Activated CD4-positive, alpha-beta T cell treated with anti-CD3 and anti-CD28 coated beads for 36 hours (primary cell): ENCODE measurements at regions not wholly inside any gene's neighbourhood (a gene's known extent, or its start where the extent isn't known, plus 50 kb on each side); places are given as distances from the start of the nearest gene placed in this dataset.

ENCODE experiments used
- ATAC-seq: fragments of 200-7000 bp; cut with Tn5 transposase; one replicate; pipeline ENCODE4 v1.10.0; 2021; ENCODE audit warnings: mild to moderate bottlenecking, moderate library complexity
- CTCF ChIA-PET: fragments of 350-600 bp; sonication (Branson Sonifier 250); formaldehyde crosslinking; loops from one replicate; lab custom pipeline; 2021; ENCODE audit warnings: antibody characterized with exemption; lab: Charles Lee
- POLR2A ChIA-PET: fragments of 350-600 bp; sonication (Branson Sonifier 250); formaldehyde crosslinking; loops from one replicate; lab custom pipeline; 2021; ENCODE audit warnings: antibody characterized with exemption, inconsistent platforms; lab: Charles Lee
- DNase-seq: peaks from one replicate; pipeline ENCODE4 v3.0.0-alpha.2; 2020
- H3K27ac Mint-ChIP-seq: one replicate; pipeline ENCODE4 v1.8.0; 2021; ENCODE audit warnings: mixed read lengths
- H3K27me3 Mint-ChIP-seq: one replicate; pipeline ENCODE4 v1.8.0; 2021; ENCODE audit warnings: mixed read lengths
- H3K36me3 Mint-ChIP-seq: one replicate; pipeline ENCODE4 v1.8.0; 2021; ENCODE audit warnings: low read depth, mixed read lengths
- H3K4me1 Mint-ChIP-seq: one replicate; pipeline ENCODE4 v1.8.0; 2021; ENCODE audit warnings: mixed read lengths
- H3K4me3 Mint-ChIP-seq: one replicate; pipeline ENCODE4 v1.8.0; 2021; ENCODE audit warnings: mild to moderate bottlenecking, moderate library complexity, mixed read lengths
- H3K9me3 Mint-ChIP-seq: one replicate; pipeline ENCODE4 v1.8.0; 2021; ENCODE audit warnings: low read depth, mixed read lengths
- intact Hi-C, 2 experiments: fragments of 100-400 bp; cut with DNase I in 1 of 2; cut with micrococcal nuclease in 1 of 2; formaldehyde crosslinking; loops; one replicate each; pipeline versions ENCODE4 v1.14.2 to v1.15.1; 2022 to 2024; cut with DNase I, micrococcal nuclease

- ChIA-PET POLR2A (no interaction called here), CTCF (interaction anchor here (1.1 kb wide), 1 partner anchor 29 kb away, joined by 4 read pairs; no protein-coding TSS in a partner anchor)
- no peak overlapping the region for H3K4me3 Mint-ChIP-seq
- no peaks in the 10 kb centered on the region for H3K4me1 Mint-ChIP-seq
- no peaks in the 10 kb centered on the region for H3K36me3 Mint-ChIP-seq
- H3K9me3 Mint-ChIP-seq, result no peaks in the 10 kb centered on the region
- DNase-seq, result no peak
- intact Hi-C loops, result no loop called here
- no peaks in the 10 kb centered on the region for H3K27me3 Mint-ChIP-seq
- ATAC-seq, result no peak
- H3K27ac Mint-ChIP-seq, result no peak overlapping the region
Measured at GRCh38 chr5:67317603-67318002, 121.0 kb upstream of the CD180 start.

DNA sequence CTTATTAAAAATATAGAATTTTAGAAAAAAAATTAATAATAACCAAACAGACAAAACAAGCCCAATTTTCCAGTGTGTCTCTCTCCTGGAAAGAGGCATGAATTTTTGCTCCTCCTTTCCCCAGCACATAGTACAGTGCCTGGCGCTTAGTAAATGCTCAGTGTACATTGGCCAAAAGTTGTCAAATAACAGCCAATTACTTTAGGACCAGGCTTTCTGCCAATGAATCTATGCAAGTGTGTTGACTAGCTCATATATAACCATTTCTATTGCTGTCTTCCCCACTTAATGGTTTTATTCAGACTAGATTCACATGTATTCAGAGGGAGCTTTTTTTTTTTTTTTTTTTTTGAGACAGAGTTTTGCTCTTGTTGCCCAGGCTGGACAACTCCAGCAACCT lies 120.1 kb upstream of the CD180 start:
- H3K27ac Mint-ChIP-seq, result no peak overlapping the region
- H3K4me3 Mint-ChIP-seq, result no peak overlapping the region
- CTCF ChIA-PET, result no interaction called here
- ATAC-seq (no peak), DNase-seq (no peak)
- POLR2A ChIA-PET, result no interaction called here
- no peaks in the 10 kb centered on the region for H3K4me1 Mint-ChIP-seq
- no peaks in the 10 kb centered on the region for H3K36me3 Mint-ChIP-seq
- H3K9me3 Mint-ChIP-seq, result no peaks in the 10 kb centered on the region
- intact Hi-C loops, result no loop called here
- H3K27me3 Mint-ChIP-seq, result no peaks in the 10 kb centered on the region

DNA sequence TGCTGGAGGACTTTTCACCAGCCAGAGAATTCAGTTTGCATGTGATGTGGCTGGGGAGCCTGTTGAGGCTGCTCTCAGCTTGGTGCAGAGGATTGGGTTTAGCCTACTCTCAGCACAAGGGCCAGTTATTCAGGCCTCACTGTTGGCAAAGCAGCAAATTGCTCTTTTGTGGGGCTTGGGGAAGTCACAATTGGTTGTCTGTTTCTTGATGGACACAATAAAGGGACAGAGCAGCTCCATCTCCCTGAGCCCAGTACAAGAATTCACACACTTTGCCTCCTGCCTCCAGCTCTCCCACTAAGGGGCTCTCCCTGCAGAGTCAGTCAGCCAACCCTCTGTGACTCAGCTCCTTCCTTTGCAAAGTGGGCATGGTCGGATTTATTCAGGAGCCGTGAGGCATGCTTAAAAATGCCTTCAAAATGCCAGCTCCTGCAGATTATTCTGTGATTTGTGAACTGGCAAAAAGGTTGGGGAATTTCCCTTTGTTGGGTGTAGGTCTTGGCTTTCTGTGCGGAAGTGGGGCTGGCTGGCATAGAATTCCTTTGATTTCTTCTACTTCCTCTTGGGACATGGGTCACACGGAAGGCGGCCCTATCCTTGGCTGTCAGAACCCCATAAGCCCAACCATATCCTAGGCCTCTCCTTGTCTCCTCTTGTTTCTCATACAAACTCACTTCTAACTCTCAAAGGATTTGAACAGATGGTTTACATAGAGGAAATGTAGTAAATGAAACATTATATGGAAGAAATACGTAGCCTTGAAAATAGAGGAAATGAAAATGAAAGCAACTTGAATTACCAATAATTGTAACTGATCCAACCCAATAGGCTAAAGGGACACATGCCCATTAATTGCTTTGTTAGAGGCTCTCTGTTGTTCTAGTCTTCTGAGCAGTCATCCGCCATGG lies 118.7 kb upstream of the CD180 start:
- DNase-seq, result no peak
- CTCF ChIA-PET, result interaction anchor here (0.6 kb wide), 1 partner anchor 1431 kb away, joined by 4 read pairs; no protein-coding TSS in a partner anchor
- no peaks in the 10 kb centered on the region for H3K36me3 Mint-ChIP-seq
- no peaks in the 10 kb centered on the region for H3K4me1 Mint-ChIP-seq
- POLR2A ChIA-PET, result no interaction called here
- no peaks in the 10 kb centered on the region for H3K9me3 Mint-ChIP-seq
- intact Hi-C loops, result no loop called here
- H3K27me3 Mint-ChIP-seq, result no peaks in the 10 kb centered on the region
- H3K4me3 Mint-ChIP-seq, result no peak overlapping the region
- no peak overlapping the region for H3K27ac Mint-ChIP-seq
- ATAC-seq, result no peak

- H3K27me3 Mint-ChIP-seq, result no peaks in the 10 kb centered on the region
- no peaks in the 10 kb centered on the region for H3K9me3 Mint-ChIP-seq
- H3K27ac Mint-ChIP-seq, result no peak overlapping the region
- peaks cover 11% of the 10 kb centered on the region for H3K4me1 Mint-ChIP-seq
- ChIA-PET CTCF (no interaction called here), POLR2A (no interaction called here)
- intact Hi-C loops, result no loop called here
- no peak for DNase-seq
- no peak overlapping the region for H3K4me3 Mint-ChIP-seq
- H3K36me3 Mint-ChIP-seq, result no peaks in the 10 kb centered on the region
- no peak for ATAC-seq
Measured at GRCh38 chr5:67311701-67312100, 115.1 kb upstream of the CD180 start.

- intact Hi-C loops, result no loop called here
- no peaks in the 10 kb centered on the region for H3K36me3 Mint-ChIP-seq
- DNase-seq (no peak), ATAC-seq (no peak)
- H3K4me3 Mint-ChIP-seq, result no peak overlapping the region
- H3K27me3 Mint-ChIP-seq, result no peaks in the 10 kb centered on the region
- H3K4me1 Mint-ChIP-seq, result peaks cover 16% of the 10 kb centered on the region
- no peak overlapping the region for H3K27ac Mint-ChIP-seq
- H3K9me3 Mint-ChIP-seq, result no peaks in the 10 kb centered on the region
- ChIA-PET POLR2A (no interaction called here), CTCF (no interaction called here)
Measured at GRCh38 chr5:67311208-67311607, 114.6 kb upstream of the CD180 start.

GRCh38 chr5:67310740-67311139 lies 114.1 kb upstream of the CD180 start:
- Mint-ChIP-seq H3K27me3 (no peaks in the 10 kb centered on the region), H3K4me1 (peaks cover 21% of the 10 kb centered on the region), H3K4me3 (no peak overlapping the region), H3K36me3 (no peaks in the 10 kb centered on the region), H3K9me3 (no peaks in the 10 kb centered on the region), H3K27ac (no peak overlapping the region)
- POLR2A ChIA-PET, result no interaction called here
- ATAC-seq (no peak), DNase-seq (no peak)
- CTCF ChIA-PET, result no interaction called here
- intact Hi-C loops, result no loop called here

DNA sequence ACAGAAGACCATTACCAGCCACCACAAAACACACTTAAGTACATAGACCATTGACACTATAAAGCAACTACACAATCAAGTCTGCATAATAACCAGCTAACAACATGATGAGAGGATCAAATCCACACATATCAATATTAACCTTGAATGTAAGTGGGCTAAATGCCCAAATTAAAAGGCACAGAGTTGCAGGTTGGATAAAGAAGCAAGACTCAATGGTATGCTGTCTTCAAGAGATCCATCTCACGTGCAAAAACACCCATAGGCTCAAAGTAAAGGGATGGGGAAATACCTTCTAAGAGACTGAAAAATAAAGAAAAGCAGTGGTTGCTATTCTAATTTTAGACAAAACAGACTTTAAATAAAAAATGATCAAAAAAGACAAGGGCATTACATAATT lies 113.6 kb upstream of the CD180 start:
- Mint-ChIP-seq H3K4me1 (peaks cover 26% of the 10 kb centered on the region), H3K4me3 (no peak overlapping the region), H3K27ac (no peak overlapping the region), H3K9me3 (no peaks in the 10 kb centered on the region), H3K27me3 (no peaks in the 10 kb centered on the region), H3K36me3 (no peaks in the 10 kb centered on the region)
- ATAC-seq, result no peak
- intact Hi-C loops, result no loop called here
- ChIA-PET CTCF (no interaction called here), POLR2A (no interaction called here)
- no peak for DNase-seq

DNA sequence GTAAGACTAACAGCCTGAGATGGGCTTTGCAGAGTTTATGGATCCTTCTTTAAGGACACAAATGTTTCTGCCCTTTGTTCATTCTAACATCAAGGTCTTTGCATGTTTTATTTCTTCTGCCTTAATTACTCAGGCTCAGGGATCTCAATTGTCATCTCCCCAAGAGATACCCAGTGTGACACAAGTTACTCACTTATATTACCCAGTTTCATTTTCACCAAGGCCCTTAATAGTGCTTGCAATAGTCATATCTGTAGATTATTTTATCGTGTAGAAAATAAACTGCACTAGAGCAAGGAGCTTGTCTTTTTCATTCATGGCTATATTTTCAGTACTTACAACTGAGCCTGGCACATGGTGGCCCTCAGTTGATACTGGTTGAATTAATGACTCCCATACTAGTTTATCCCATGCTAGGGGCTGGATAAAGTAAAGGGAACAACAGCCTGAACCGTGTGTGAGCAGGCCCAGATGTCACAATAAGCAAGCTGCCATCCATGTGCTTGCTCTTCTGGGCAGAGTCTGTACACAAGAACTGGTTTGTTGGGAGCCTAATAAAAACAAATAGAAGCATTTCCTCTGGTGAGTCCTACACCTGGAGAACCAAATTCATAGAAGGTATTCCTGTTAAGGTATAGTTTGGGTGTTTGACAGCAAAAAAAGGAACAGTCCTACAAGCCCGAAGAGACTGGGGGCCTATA lies 112.5 kb upstream of the CD180 start:
- Mint-ChIP-seq H3K9me3 (no peaks in the 10 kb centered on the region), H3K27ac (no peak overlapping the region), H3K4me1 (peaks cover 26% of the 10 kb centered on the region), H3K27me3 (no peaks in the 10 kb centered on the region), H3K36me3 (no peaks in the 10 kb centered on the region), H3K4me3 (no peak overlapping the region)
- ChIA-PET POLR2A (interaction anchor here (0.5 kb wide), 1 partner anchor 274 kb away, joined by 3 read pairs; no protein-coding TSS in a partner anchor), CTCF (no interaction called here)
- ATAC-seq (no peak), DNase-seq (no peak)
- intact Hi-C loops, result no loop called here

DNA sequence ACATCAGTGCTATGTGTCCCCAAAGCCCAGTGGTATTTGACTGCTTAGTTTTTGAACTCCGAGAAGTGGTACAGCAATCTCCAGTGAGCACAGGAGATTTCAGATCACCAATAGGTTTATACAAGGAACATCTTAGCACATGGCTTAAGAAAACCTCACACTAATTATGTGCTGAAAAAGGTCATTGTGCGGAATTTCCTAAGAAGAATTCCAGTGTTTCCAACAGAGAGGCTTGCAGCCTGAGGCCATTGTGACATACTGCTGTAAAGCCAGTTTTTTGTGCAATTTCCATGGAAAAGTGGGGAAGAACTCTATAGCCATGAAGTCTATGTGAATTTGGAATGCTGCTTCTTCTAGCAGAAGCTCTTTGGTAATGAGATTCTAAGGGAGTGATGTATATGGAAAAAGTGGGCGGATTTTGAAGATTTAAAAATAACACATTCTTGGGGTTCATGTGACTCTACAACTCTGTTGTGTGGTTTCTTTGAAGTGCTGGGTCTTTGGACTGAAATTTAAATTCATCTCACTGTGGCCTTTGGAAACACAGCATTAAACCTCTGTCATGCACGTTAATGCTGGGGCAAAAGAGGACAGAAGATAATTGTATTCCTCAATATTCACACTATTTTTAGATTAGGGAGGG lies 110.5 kb upstream of the CD180 start:
- intact Hi-C loops, result no loop called here
- CTCF ChIA-PET, result interaction anchor here (1.5 kb wide), 1 partner anchor 11 kb away, joined by 4 read pairs; no protein-coding TSS in a partner anchor
- Mint-ChIP-seq H3K9me3 (no peaks in the 10 kb centered on the region), H3K36me3 (no peaks in the 10 kb centered on the region), H3K27me3 (no peaks in the 10 kb centered on the region), H3K4me3 (no peak overlapping the region), H3K27ac (no peak overlapping the region), H3K4me1 (peaks cover 26% of the 10 kb centered on the region)
- DNase-seq (no peak), ATAC-seq (no peak)
- POLR2A ChIA-PET, result no interaction called here

- ChIA-PET CTCF (interaction anchor here (0.9 to 1.5 kb wide), 2 partner anchors 10 to 30 kb away, joined by 3 to 4 read pairs; no protein-coding TSS in a partner anchor), POLR2A (interaction anchor here (0.6 kb wide), 1 partner anchor 289 kb away, joined by 3 read pairs; no protein-coding TSS in a partner anchor)
- H3K27ac Mint-ChIP-seq, result peak overlapping the region; percentile 24
- H3K4me1 Mint-ChIP-seq, result peaks cover 26% of the 10 kb centered on the region
- ATAC-seq (peak; percentile 70), DNase-seq (no peak)
- H3K36me3 Mint-ChIP-seq, result no peaks in the 10 kb centered on the region
- no peaks in the 10 kb centered on the region for H3K9me3 Mint-ChIP-seq
- intact Hi-C loops, result no loop called here
- H3K27me3 Mint-ChIP-seq, result no peaks in the 10 kb centered on the region
- H3K4me3 Mint-ChIP-seq, result no peak overlapping the region
Measured at GRCh38 chr5:67305913-67306710, 109.5 kb upstream of the CD180 start.

- no peak overlapping the region for H3K27ac Mint-ChIP-seq
- H3K27me3 Mint-ChIP-seq, result peaks cover 4% of the 10 kb centered on the region
- no peak overlapping the region for H3K4me3 Mint-ChIP-seq
- ChIA-PET POLR2A (interaction anchor here (0.6 kb wide), 1 partner anchor 290 kb away, joined by 3 read pairs; no protein-coding TSS in a partner anchor), CTCF (no interaction called here)
- ATAC-seq (no peak), DNase-seq (no peak)
- no peaks in the 10 kb centered on the region for H3K36me3 Mint-ChIP-seq
- intact Hi-C loops, result no loop called here
- H3K9me3 Mint-ChIP-seq, result no peaks in the 10 kb centered on the region
- H3K4me1 Mint-ChIP-seq, result peaks cover 26% of the 10 kb centered on the region
Measured at GRCh38 chr5:67305401-67305800, 108.8 kb upstream of the CD180 start.
